ENCODE measurements at regions not wholly inside any gene's neighbourhood (a gene's known extent, or its start where the extent isn't known, plus 50 kb on each side); places are given as distances from the start of the nearest gene placed in this dataset.
A peak's percentile ranks its signal among the peaks of the same experiment; 100 is the strongest.

- DNase-seq (ENCODE audit: low read depth): no peak
- TF ChIP-seq POLR2A (IDR thresholded peaks at IDR 0.05; ENCODE audit: extremely low read depth, insufficient read length): no peak
- TF ChIP-seq CTCF (IDR thresholded peaks at IDR 0.05; ENCODE audit: low read depth, low read length): no peak
- no peak for TF ChIP-seq MYC (IDR thresholded peaks at IDR 0.05; ENCODE audit: low read depth, low read length)
- TF ChIP-seq, protein P1, sequence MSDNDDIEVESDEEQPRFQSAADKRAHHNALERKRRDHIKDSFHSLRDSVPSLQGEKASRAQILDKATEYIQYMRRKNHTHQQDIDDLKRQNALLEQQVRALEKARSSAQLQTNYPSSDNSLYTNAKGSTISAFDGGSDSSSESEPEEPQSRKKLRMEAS (IDR thresholded peaks at IDR 0.05; ENCODE audit: low read depth, low read length): no peak
- no peak overlapping the region for H3K4me3 ChIP-seq (ENCODE audit: low read depth, low read length)
Observed at GRCh38 chr13:106153041-106153440, 382.4 kb downstream of the EFNB2 start.

DNA sequence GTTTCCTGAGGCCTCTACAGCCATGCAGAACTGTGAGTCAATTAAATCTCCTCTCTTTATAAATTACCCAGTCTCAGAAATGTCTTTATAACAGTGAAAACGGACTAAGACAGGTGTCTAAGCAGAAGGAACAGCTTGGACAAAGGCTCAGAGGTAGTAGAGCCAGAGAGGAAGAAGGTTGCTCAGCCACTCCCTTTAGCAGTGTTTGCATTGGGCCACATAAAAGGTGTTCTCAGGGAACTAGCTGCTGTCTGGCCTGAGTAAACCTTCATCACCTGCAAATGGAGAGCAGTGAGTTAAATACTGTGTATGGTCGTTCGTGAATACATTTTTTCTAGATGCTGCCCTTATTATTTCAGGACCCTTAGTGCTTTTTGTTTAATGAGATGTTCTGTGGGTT lies 383.4 kb downstream of the EFNB2 start:
- DNase-seq (ENCODE audit: low read depth): no peak
- no peak overlapping the region for H3K4me3 ChIP-seq (ENCODE audit: low read depth, low read length)
- TF ChIP-seq POLR2A (IDR thresholded peaks at IDR 0.05; ENCODE audit: extremely low read depth, insufficient read length) (no peak), MYC (IDR thresholded peaks at IDR 0.05; ENCODE audit: low read depth, low read length) (no peak), CTCF (IDR thresholded peaks at IDR 0.05; ENCODE audit: low read depth, low read length) (no peak)
- TF ChIP-seq, protein P1 (IDR thresholded peaks at IDR 0.05; ENCODE audit: low read depth, low read length): no peak

GRCh38 chr13:106151056-106151699 lies 384.3 kb downstream of the EFNB2 start:
- TF ChIP-seq, protein P1 (IDR thresholded peaks at IDR 0.05; ENCODE audit: low read depth, low read length): no peak
- TF ChIP-seq MYC (IDR thresholded peaks at IDR 0.05; ENCODE audit: low read depth, low read length) (no peak), CTCF (IDR thresholded peaks at IDR 0.05; ENCODE audit: low read depth, low read length) (no peak), POLR2A (IDR thresholded peaks at IDR 0.05; ENCODE audit: extremely low read depth, insufficient read length) (no peak)
- H3K4me3 ChIP-seq (ENCODE audit: low read depth, low read length): no peak overlapping the region
- DNase-seq (ENCODE audit: low read depth): no peak

DNA sequence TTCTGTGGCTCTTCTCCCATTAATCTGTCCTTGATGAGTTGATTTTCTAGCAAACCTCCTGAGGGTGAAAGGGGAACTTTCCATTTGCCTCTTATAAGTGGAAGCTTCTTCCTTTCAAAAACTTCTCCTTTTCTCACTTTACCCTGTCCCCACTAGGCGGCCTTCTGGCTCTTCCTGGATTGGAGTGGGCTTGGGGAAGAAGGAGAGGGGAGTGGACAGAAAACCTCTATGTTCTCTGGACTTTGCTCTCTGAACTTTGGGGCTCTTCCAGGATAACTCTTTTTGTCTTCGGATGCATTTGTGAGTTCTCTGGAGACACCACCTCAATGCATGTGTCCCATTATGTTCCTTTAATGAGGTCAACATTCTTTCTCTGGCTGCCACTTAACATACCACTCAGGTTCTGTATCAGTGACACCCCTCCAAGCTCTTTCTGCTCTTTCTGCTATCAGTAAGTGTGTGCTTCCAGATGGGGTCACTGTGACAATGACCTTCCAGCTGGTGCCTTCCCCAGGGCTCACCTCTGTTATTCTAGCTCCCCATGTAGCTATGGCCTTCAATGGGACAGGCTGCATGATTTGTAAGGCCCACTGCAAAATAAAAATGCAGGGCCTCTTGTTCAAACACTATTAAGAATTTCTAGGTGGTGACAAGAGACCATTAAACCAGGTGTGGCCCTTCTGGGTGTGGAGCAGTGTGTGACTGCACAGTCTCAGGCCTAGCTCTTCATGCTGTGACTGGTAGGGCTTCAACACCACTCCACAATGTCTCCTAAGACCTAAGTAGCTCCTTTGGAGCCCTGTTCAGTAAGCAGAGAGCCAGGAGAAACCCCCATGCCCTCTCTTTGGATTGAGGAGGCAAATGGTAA lies 389.2 kb downstream of the EFNB2 start:
- no peak overlapping the region for H3K4me3 ChIP-seq (ENCODE audit: low read depth, low read length)
- no peak for TF ChIP-seq MYC (IDR thresholded peaks at IDR 0.05; ENCODE audit: low read depth, low read length)
- TF ChIP-seq CTCF (IDR thresholded peaks at IDR 0.05; ENCODE audit: low read depth, low read length): peak; percentile 40
- DNase-seq (ENCODE audit: low read depth): peak; percentile 32

DNA sequence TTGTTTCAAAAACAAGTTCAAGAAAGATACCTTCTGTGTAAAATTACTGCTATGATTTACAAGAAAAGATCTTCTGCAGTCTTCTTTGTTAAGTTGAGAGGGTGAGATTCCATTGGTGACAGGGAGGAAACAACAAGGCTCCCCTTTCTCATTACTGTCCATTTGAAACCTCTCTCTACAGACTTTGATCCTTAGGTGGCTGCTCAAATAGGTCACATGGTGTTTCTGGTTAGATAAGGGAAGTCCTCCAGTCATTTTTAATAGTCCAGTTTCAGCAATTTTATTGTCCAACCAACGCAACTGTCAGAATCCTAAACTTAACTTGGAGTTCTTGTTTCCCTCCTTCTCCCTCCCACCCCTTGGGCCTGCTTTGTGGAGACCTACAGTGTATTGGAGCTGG lies 390.4 kb downstream of the EFNB2 start:
- DNase-seq (ENCODE audit: low read depth): no peak
- no peak for TF ChIP-seq MYC (IDR thresholded peaks at IDR 0.05; ENCODE audit: low read depth, low read length)
- TF ChIP-seq, protein P1 (IDR thresholded peaks at IDR 0.05; ENCODE audit: low read depth, low read length): no peak
- no peak for TF ChIP-seq POLR2A (IDR thresholded peaks at IDR 0.05; ENCODE audit: extremely low read depth, insufficient read length)
- TF ChIP-seq CTCF (IDR thresholded peaks at IDR 0.05; ENCODE audit: low read depth, low read length): no peak
- no peak overlapping the region for H3K4me3 ChIP-seq (ENCODE audit: low read depth, low read length)

All from NB4 (cell line).